Uterus (tissue), 3 donors: ENCODE measurements at regions not wholly inside any gene's neighbourhood (a gene's known extent, or its start where the extent isn't known, plus 50 kb on each side); places are given as distances from the start of the nearest gene placed in this dataset.
"Not testable (repeated sequence)": the region's sequence is repeated elsewhere in the genome, so short reads cannot be mapped to it uniquely, and the experiment has no call there.

Experiments used
- DNase-seq, 2 donors: peaks; one replicate each; pipeline ENCODE4 v3.0.0-alpha.2; 2019 to 2020
- H3K27ac ChIP-seq, 2 donors: fragments of 200-600 bp; sonication (generic); 1 replicate in 1 of 2; 2 replicates in 1 of 2; pipeline ENCODE4 v1.5.1; 2016 to 2018
- H3K27me3 ChIP-seq, 2 donors: fragments of 200-600 bp; sonication (generic); one replicate each; pipeline ENCODE4 v1.5.1; 2018 to 2019; ENCODE audit warnings: control low read depth in 1 of 2
- H3K36me3 ChIP-seq, 2 donors: fragments of 200-600 bp; sonication (generic); one replicate each; pipeline ENCODE4 v1.5.1; 2019; ENCODE audit warnings: control low read depth in 1 of 2
- H3K4me1 ChIP-seq, 2 donors: fragments of 200-600 bp; sonication (generic); one replicate each; pipeline ENCODE4 v1.5.1; 2018 to 2019; ENCODE audit warnings: control low read depth in 1 of 2
- H3K4me3 ChIP-seq, 2 donors: fragments of 200-600 bp; sonication (generic); 1 replicate in 1 of 2; 2 replicates in 1 of 2; pipeline ENCODE4 v1.5.1; 2018 to 2019; ENCODE audit warnings: mild to moderate bottlenecking in 1 of 2
- H3K9me3 ChIP-seq, 2 donors: fragments of 200-600 bp; sonication (generic); one replicate each; pipeline ENCODE4 v1.5.1; 2019; ENCODE audit warnings: control low read depth in 1 of 2
- CTCF ChIP-seq, 4 experiments: fragments of 200-600 bp in 2 of 4; fragments of 450-650 bp in 2 of 4; sonication (generic) in 2 of 4; IDR thresholded peaks; one replicate each; pipeline ENCODE4 v1.5.1; 2016 to 2019; ENCODE audit warnings: antibody characterized with exemption in 4 of 4, mild to moderate bottlenecking in 2 of 4, moderate library complexity in 1 of 4
- POLR2A ChIP-seq, 2 donors: fragments of 450-650 bp; IDR thresholded peaks; one replicate each; pipeline ENCODE4 v1.6.1; 2016; ENCODE audit warnings: antibody characterized with exemption in 2 of 2, mild to moderate bottlenecking in 1 of 2, moderate library complexity in 1 of 2
- intact Hi-C: fragments of 100-400 bp; cut with DNase I; formaldehyde crosslinking; loops from one replicate; pipeline ENCODE4 v1.15.1; 2023; ENCODE audit warnings: low total_unique reads
- donor health status: DM: yes; HTN: yes; CAD: no.

DNA sequence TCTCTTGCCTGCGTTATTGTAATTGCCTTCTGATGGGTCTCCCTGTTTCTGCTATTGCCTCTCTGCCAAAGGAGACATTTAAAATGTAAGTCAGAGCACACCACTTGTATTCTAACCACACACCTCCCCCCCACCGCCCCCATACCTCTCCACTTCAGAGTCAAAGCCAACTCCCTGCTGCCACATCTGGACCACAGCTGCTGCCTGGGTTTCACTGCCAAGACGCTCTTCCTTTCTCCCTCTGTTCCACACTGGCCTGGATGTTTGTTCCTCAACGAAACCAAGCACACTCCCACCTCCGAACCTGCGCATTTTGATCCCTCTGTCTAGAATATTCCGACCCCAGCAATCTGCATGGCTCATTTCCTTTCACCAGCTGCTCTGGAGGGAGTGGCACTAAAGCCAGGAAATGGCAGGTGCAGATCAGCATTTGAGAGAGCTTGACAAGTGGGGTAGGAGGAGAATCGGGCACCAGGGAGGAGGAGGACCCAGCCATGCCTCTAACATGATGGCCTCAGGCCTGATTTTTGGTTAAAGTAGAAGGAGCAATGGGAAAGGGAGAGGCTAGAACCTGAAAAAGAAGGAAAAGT lies 92.4 kb upstream of the HS3ST2 start:
- Histone ChIP-seq H3K4me1 (no peaks in the 10 kb centered on the region), H3K27ac (no peak overlapping the region), H3K9me3 (no peaks in the 10 kb centered on the region), H3K27me3 (no peaks in the 10 kb centered on the region), H3K4me3 (no peak overlapping the region), H3K36me3 (no peaks in the 10 kb centered on the region)
- intact Hi-C loops, result no loop called here
- no peak for DNase-seq
- no peak for TF ChIP-seq POLR2A (IDR thresholded peaks at IDR 0.05)
- TF ChIP-seq CTCF (IDR thresholded peaks at IDR 0.05), result no peak

GRCh38 chr16:22722551-22723541 lies 91.1 kb upstream of the HS3ST2 start:
- H3K27ac ChIP-seq, H3K4me1 ChIP-seq, intact Hi-C loops, H3K9me3 ChIP-seq, DNase-seq, H3K27me3 ChIP-seq, H3K36me3 ChIP-seq, H3K4me3 ChIP-seq: not testable (repeated sequence)

GRCh38 chr16:22726868-22727267 lies 87.1 kb upstream of the HS3ST2 start:
- TF ChIP-seq POLR2A (IDR thresholded peaks at IDR 0.05), result no peak
- TF ChIP-seq CTCF (IDR thresholded peaks at IDR 0.05), result no peak
- no peak for DNase-seq
- intact Hi-C loops, result no loop called here
- Histone ChIP-seq H3K9me3 (no peaks in the 10 kb centered on the region), H3K27ac (no peak overlapping the region), H3K4me1 (no peaks in the 10 kb centered on the region), H3K4me3 (no peak overlapping the region), H3K36me3 (no peaks in the 10 kb centered on the region), H3K27me3 (no peaks in the 10 kb centered on the region)

DNA sequence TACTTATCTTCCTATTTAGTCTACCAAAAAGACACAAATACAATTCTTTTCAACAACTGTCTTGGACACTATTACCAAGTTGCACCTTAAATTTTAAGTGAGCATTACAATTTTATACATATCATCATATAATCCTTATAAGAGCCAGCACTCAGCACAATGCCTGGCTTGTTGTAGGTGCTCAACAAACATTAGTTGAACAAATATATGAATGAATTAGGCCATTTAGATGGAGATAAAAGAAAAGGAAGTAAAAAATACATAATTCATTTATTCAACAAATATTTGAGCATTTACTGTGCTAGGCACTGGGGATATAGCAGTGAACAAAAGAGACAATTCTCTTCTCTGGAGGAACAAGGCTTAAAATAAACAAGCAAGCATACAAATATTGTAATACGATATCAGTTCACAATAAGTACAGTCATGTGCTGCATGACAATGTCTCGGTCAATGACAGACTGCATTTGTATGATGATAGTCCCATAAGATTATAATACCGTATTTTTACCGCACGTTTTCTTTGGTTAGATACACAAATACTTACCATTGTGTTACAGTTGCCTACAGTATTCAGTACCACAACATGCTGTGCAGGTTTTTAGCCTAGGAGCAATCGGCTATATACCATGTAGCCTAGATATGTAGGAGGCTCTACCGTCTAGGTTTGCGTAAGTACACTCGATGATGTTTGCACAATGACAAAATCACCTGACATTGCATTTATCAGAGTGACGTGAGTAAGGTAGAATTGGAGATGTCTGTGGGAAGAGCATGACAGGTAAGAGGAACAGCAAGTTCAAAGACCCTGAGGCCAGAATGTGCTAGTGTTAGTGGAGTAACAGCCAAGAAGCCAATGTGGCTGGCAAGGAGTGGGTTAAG lies 86.4 kb upstream of the HS3ST2 start:
- no peak for TF ChIP-seq POLR2A (IDR thresholded peaks at IDR 0.05)
- no peak for TF ChIP-seq CTCF (IDR thresholded peaks at IDR 0.05)
- Histone ChIP-seq H3K9me3 (no peaks in the 10 kb centered on the region), H3K27me3 (no peaks in the 10 kb centered on the region), H3K4me3 (no peak overlapping the region), H3K36me3 (no peaks in the 10 kb centered on the region), H3K27ac (no peak overlapping the region), H3K4me1 (no peaks in the 10 kb centered on the region)
- DNase-seq, result no peak
- intact Hi-C loops, result no loop called here

DNA sequence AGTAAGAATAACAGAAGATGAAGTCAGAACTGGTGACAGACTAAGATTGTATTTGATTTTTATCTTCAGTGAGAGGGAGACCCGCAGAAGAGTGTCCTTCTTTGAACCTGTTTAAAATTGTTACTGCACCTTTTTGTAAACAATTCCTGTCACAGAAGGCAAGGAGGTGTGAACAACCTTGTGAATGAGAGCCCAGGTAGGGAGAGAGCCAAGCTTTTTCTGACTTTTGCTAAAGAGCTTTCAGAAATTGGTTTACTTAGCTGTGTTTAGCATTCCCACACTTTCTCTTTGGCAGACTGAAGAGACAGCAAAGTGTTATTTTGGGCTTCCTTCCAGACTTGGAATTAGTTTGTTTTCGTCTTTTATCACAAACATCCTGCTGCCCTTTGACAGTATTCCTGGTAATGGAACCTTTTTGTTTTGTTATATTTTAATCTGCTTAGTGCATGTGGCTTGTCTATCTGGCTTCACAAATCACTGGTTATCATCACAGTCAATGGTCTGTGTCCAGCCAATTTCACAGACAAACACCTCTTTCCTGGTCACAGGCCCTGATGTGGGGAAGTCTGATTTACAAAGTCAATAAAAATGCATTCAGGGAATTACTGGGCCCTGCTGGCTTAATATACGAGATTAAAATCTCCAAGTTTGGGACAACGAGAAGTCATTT lies 85.7 kb upstream of the HS3ST2 start:
- no peak for TF ChIP-seq CTCF (IDR thresholded peaks at IDR 0.05)
- TF ChIP-seq POLR2A (IDR thresholded peaks at IDR 0.05), result no peak
- no peak for DNase-seq
- Histone ChIP-seq H3K36me3 (no peaks in the 10 kb centered on the region), H3K27ac (no peak overlapping the region), H3K27me3 (no peaks in the 10 kb centered on the region), H3K4me1 (no peaks in the 10 kb centered on the region), H3K4me3 (no peak overlapping the region), H3K9me3 (no peaks in the 10 kb centered on the region)
- intact Hi-C loops, result no loop called here
